ENCODE measurements at regions not wholly inside any gene's neighbourhood (a gene's known extent, or its start where the extent isn't known, plus 50 kb on each side); places are given as distances from the start of the nearest gene placed in this dataset.

- DNase-seq (ENCODE audit: insufficient read length) (no peak), FAIRE-seq (no peak)
These were observed 57.1 kb downstream of the FAM181B start for GRCh38 chr11:82676483-82677094.

GRCh38 chr11:82675838-82676237 is 57.8 kb downstream of the FAM181B start:
- no peak for DNase-seq (ENCODE audit: insufficient read length)
- TF ChIP-seq POLR2AphosphoS5 (IDR thresholded peaks at IDR 0.05; ENCODE audit: low read depth, low read length) = no peak
- TF ChIP-seq POLR2A (IDR thresholded peaks at IDR 0.05; ENCODE audit: low read depth, low read length) = no peak
- TF ChIP-seq TAF1 (IDR thresholded peaks at IDR 0.05; ENCODE audit: borderline replicate concordance, low read depth, low read length) = no peak
- no peak for FAIRE-seq

More at GRCh38 chr11:82676483-82677094, 57.1 kb downstream of the FAM181B start:
- TF ChIP-seq POLR2A (IDR thresholded peaks at IDR 0.05; ENCODE audit: low read depth, low read length) (no peak), TAF1 (IDR thresholded peaks at IDR 0.05; ENCODE audit: borderline replicate concordance, low read depth, low read length) (no peak), POLR2AphosphoS5 (IDR thresholded peaks at IDR 0.05; ENCODE audit: low read depth, low read length) (no peak)

GRCh38 chr11:82673631-82674030 is 60.0 kb downstream of the FAM181B start:
- DNase-seq (ENCODE audit: insufficient read length) = no peak
- TF ChIP-seq POLR2AphosphoS5 (IDR thresholded peaks at IDR 0.05; ENCODE audit: low read depth, low read length) (no peak), TAF1 (IDR thresholded peaks at IDR 0.05; ENCODE audit: borderline replicate concordance, low read depth, low read length) (no peak), POLR2A (IDR thresholded peaks at IDR 0.05; ENCODE audit: low read depth, low read length) (no peak)
- no peak for FAIRE-seq

- FAIRE-seq (no peak), DNase-seq (ENCODE audit: insufficient read length) (no peak)
- TF ChIP-seq POLR2A (IDR thresholded peaks at IDR 0.05; ENCODE audit: low read depth, low read length) (no peak), POLR2AphosphoS5 (IDR thresholded peaks at IDR 0.05; ENCODE audit: low read depth, low read length) (no peak), TAF1 (IDR thresholded peaks at IDR 0.05; ENCODE audit: borderline replicate concordance, low read depth, low read length) (no peak)
These were observed 62.2 kb downstream of the FAM181B start for GRCh38 chr11:82671451-82671850.

GRCh38 chr11:82663535-82663934 is 70.1 kb downstream of the FAM181B start:
- FAIRE-seq (no peak), DNase-seq (ENCODE audit: insufficient read length) (no peak)
- TF ChIP-seq POLR2AphosphoS5 (IDR thresholded peaks at IDR 0.05; ENCODE audit: low read depth, low read length) = no peak
- no peak for TF ChIP-seq POLR2A (IDR thresholded peaks at IDR 0.05; ENCODE audit: low read depth, low read length)
- no peak for TF ChIP-seq TAF1 (IDR thresholded peaks at IDR 0.05; ENCODE audit: borderline replicate concordance, low read depth, low read length)

GRCh38 chr11:82653752-82654151 is 79.9 kb downstream of the FAM181B start:
- TF ChIP-seq TAF1 (IDR thresholded peaks at IDR 0.05; ENCODE audit: borderline replicate concordance, low read depth, low read length) = no peak
- TF ChIP-seq POLR2A (IDR thresholded peaks at IDR 0.05; ENCODE audit: low read depth, low read length) = no peak
- TF ChIP-seq POLR2AphosphoS5 (IDR thresholded peaks at IDR 0.05; ENCODE audit: low read depth, low read length) = no peak
- no peak for FAIRE-seq
- DNase-seq (ENCODE audit: insufficient read length) = no peak

- FAIRE-seq (no peak), DNase-seq (ENCODE audit: insufficient read length) (no peak)
- no peak for TF ChIP-seq TAF1 (IDR thresholded peaks at IDR 0.05; ENCODE audit: borderline replicate concordance, low read depth, low read length)
- no peak for TF ChIP-seq POLR2A (IDR thresholded peaks at IDR 0.05; ENCODE audit: low read depth, low read length)
- no peak for TF ChIP-seq POLR2AphosphoS5 (IDR thresholded peaks at IDR 0.05; ENCODE audit: low read depth, low read length)
These were observed 94.4 kb downstream of the FAM181B start for GRCh38 chr11:82639251-82639650.

GRCh38 chr11:82636615-82637014 is 97.0 kb downstream of the FAM181B start:
- FAIRE-seq (no peak), DNase-seq (ENCODE audit: insufficient read length) (no peak)
- TF ChIP-seq POLR2AphosphoS5 (IDR thresholded peaks at IDR 0.05; ENCODE audit: low read depth, low read length) (no peak), POLR2A (IDR thresholded peaks at IDR 0.05; ENCODE audit: low read depth, low read length) (no peak), TAF1 (IDR thresholded peaks at IDR 0.05; ENCODE audit: borderline replicate concordance, low read depth, low read length) (no peak)

GRCh38 chr11:82634091-82634490 is 99.6 kb downstream of the FAM181B start:
- no peak for TF ChIP-seq POLR2AphosphoS5 (IDR thresholded peaks at IDR 0.05; ENCODE audit: low read depth, low read length)
- no peak for TF ChIP-seq POLR2A (IDR thresholded peaks at IDR 0.05; ENCODE audit: low read depth, low read length)
- TF ChIP-seq TAF1 (IDR thresholded peaks at IDR 0.05; ENCODE audit: borderline replicate concordance, low read depth, low read length) = no peak
- FAIRE-seq (no peak), DNase-seq (ENCODE audit: insufficient read length) (no peak)

GRCh38 chr11:82631722-82632630 is 101.7 kb downstream of the FAM181B start:
- DNase-seq (ENCODE audit: insufficient read length) (no peak), FAIRE-seq (peak; percentile 77)
- no peak for TF ChIP-seq POLR2A (IDR thresholded peaks at IDR 0.05; ENCODE audit: low read depth, low read length)
- no peak for TF ChIP-seq TAF1 (IDR thresholded peaks at IDR 0.05; ENCODE audit: borderline replicate concordance, low read depth, low read length)
- TF ChIP-seq POLR2AphosphoS5 (IDR thresholded peaks at IDR 0.05; ENCODE audit: low read depth, low read length) = no peak

GRCh38 chr11:82610671-82611070 is 123.0 kb downstream of the FAM181B start:
- FAIRE-seq (no peak), DNase-seq (ENCODE audit: insufficient read length) (no peak)
- no peak for TF ChIP-seq TAF1 (IDR thresholded peaks at IDR 0.05; ENCODE audit: borderline replicate concordance, low read depth, low read length)
- no peak for TF ChIP-seq POLR2A (IDR thresholded peaks at IDR 0.05; ENCODE audit: low read depth, low read length)
- TF ChIP-seq POLR2AphosphoS5 (IDR thresholded peaks at IDR 0.05; ENCODE audit: low read depth, low read length) = no peak

GRCh38 chr11:82606738-82607137 is 126.9 kb downstream of the FAM181B start:
- no peak for FAIRE-seq
- TF ChIP-seq POLR2AphosphoS5 (IDR thresholded peaks at IDR 0.05; ENCODE audit: low read depth, low read length) (no peak), POLR2A (IDR thresholded peaks at IDR 0.05; ENCODE audit: low read depth, low read length) (no peak), TAF1 (IDR thresholded peaks at IDR 0.05; ENCODE audit: borderline replicate concordance, low read depth, low read length) (no peak)
- DNase-seq (ENCODE audit: insufficient read length) = no peak

Measured in GM12892 (cell line).